D721Med (cell line): ENCODE measurements at regions not wholly inside any gene's neighbourhood (a gene's known extent, or its start where the extent isn't known, plus 50 kb on each side); places are given as distances from the start of the nearest gene placed in this dataset.
"Not testable (repeated sequence)": the region's sequence is repeated elsewhere in the genome, so short reads cannot be mapped to it uniquely, and the experiment has no call there.

Experiments
- DNase-seq: peaks from one replicate; pipeline ENCODE4 v3.0.0; 2011; ENCODE audit warnings: low spot score; ENCODE audit not compliant: insufficient read length
- FAIRE-seq: peaks from 2 replicates; lab custom pipeline; 2011; peaks lifted over from hg19 to GRCh38; lab: Jason Lieb, UNC
- CTCF ChIP-seq: IDR thresholded peaks from 2 replicates; pipeline ENCODE4 v1.5.1; 2012; ENCODE audit warnings: mild to moderate bottlenecking, control low read depth; ENCODE audit not compliant: insufficient read depth; ENCODE audit errors: missing control alignments

DNA sequence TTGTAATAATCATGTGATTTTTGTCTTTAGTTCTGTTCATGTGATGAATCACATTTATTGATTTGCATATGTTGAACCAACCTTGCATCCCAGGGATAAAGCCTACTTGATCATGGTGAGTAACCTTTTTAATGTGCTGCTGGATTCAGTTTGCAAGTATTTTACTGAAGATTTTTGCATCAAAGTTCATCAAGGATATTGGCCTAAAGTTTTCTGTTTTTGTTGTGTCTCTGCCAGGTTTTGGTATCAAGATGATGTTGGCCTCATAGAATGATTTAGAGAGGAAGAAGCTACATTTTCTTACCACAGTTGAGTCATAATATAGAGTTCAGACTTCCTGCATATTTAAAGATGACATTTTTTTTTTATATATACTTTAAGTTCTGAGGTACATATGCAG lies 455.9 kb downstream of the PLPP3 start:
- FAIRE-seq: no peak
- no peak for TF ChIP-seq CTCF
- no peak for DNase-seq

GRCh38 chr1:56120021-56120420 lies 459.3 kb downstream of the PLPP3 start:
- no peak for DNase-seq

DNA sequence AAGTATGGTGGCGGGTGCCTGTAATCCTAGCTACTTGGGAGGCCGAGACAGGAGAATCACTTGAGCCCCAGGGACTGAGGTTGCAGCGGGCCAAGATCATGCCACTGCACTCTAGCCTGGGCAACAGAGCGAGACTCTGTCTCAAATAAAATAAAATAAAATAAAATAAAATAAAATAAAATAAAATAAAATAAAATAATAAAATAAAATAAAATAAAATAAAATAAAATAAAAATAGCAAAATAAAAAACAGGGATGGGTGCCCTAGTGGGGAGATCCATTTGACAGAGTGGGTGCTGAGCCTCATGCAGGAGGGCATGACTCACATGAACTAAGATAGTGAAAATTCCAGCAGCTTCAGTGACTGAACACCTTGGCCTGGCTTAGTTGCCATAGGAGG lies 460.7 kb downstream of the PLPP3 start:
- DNase-seq, FAIRE-seq: not testable (repeated sequence)

More at GRCh38 chr1:56120021-56120420, 459.3 kb downstream of the PLPP3 start:
- no peak for FAIRE-seq
- no peak for TF ChIP-seq CTCF

- FAIRE-seq: no peak
- no peak for TF ChIP-seq CTCF
- no peak for DNase-seq
Measured at GRCh38 chr1:56115701-56116100, 463.7 kb downstream of the PLPP3 start.

DNA sequence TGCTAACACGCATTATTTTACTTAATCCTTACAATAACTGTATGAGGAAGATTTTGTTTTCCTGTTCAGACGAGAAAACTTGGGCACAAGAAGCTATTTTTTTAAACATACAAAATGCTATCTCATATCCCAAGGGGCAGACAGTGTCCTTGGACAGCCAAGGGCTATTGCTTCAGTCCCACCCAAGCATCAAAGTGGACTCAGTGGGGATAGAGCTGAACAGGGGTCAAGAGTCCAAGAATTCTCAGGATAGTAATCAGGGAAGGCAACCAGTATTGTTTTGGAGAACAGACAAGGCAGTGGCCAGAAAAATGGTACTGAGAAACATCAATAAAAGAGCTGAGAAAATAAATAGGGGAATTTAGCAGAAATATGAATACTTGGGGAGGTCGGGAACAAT lies 465.7 kb downstream of the PLPP3 start:
- no peak for FAIRE-seq

DNA sequence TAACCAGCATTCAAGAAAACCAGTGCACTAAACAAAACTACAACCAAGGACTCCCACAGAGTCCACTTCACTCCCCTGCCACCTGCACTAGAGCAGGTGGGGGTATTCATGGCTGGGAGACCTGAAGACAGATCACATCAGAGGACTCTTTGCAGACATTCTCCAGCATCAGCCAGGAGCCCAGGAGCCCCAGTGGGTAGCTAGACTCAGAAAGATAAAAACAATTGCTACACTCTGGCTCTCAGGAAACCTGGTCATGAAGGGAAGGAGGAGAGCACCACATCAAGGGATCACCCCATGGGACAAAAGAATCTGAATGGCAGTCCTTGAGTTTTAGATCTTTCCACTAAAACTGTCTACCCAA lies 472.1 kb downstream of the PLPP3 start:
- TF ChIP-seq CTCF: no peak
- DNase-seq: no peak
- FAIRE-seq: no peak

More for the DNA sequence above, 465.7 kb downstream of the PLPP3 start:
- no peak for TF ChIP-seq CTCF
- DNase-seq: no peak

DNA sequence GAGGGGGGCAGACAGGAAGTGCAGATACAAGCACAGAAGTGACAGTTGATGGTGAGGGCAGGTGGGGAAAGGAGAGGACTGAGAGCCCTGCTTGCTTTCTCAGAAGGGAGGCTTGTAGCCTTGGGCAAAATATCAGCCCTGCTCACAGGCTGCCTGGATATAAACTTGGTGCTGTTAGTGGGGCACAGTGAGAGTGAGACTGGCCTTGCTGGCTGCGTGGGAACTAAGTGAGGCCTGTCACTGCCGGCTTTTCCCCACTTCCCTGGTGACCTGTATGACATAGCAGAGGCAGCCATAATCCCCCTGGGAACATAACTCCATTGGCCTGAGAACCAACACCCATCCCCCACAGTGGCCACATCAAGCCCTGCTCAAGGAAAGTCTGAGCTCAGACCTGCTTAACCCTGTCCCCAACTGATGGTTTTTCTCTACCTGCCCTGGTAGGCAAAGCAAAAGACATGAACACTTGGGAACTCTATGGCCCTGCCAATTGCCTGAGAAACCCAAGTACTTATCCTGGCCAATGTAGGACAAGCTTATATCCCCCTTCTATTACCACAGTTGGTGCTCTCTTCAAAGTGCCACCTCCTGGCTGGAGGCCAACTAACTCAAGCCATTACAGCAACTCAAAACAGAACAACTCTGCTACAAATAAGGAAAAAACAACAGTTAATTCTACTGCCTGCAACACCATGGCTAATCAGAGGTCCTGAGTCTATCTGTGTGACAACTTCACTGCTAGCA lies 472.7 kb downstream of the PLPP3 start:
- TF ChIP-seq CTCF: no peak
- no peak for FAIRE-seq
- no peak for DNase-seq
